ENCODE measurements at regions not wholly inside any gene's neighbourhood (a gene's known extent, or its start where the extent isn't known, plus 50 kb on each side); places are given as distances from the start of the nearest gene placed in this dataset.

DNA sequence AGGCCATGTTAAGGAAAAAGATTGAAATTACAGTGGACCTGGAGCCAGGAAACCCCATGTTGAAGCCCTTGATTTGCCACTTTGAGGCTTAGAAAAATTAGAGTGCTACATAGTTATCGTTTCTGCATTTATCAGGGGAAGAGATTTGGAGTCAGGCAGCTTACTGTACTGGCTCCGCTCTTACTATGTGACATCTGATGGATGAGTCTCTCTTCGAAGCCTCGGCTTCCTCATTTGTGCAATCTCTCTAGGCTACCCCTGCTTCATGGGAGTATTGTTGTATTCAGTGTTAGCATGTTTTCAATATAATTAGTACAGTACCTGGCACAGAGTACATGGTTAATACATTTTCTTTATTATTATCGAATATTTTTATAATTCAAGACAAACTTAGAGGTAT, 480.4 kb upstream of the USP24 start:
- DNase-seq: no peak

GRCh38 chr1:55695151-55695550, 480.0 kb upstream of the USP24 start:
- no peak for DNase-seq

DNA sequence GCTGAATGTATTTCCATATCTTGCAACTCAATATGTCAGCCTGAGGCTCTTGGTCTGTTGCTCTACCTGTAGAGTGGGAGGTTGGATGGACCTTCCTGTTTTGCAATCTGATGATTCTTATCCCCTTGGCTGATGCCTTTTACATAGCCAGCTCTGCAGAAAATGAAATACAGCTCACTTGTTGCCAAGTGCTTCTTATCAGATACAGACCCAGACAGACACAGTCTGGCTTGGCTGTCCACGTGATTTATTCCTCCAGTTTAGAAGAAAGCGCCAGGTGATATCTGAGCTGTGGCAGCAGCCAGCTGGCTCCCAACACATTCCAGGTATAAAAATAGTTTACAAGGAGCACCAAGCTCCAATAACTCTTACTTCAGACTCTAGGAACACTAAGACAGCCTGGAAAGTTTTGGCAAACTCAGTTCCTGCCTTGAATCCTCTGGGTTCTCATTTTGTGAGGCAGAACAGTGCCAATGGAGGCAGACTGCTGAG, 479.2 kb upstream of the USP24 start:
- no peak for DNase-seq

- DNase-seq: no peak
These were observed 477.6 kb upstream of the USP24 start for GRCh38 chr1:55692726-55693125.

DNA sequence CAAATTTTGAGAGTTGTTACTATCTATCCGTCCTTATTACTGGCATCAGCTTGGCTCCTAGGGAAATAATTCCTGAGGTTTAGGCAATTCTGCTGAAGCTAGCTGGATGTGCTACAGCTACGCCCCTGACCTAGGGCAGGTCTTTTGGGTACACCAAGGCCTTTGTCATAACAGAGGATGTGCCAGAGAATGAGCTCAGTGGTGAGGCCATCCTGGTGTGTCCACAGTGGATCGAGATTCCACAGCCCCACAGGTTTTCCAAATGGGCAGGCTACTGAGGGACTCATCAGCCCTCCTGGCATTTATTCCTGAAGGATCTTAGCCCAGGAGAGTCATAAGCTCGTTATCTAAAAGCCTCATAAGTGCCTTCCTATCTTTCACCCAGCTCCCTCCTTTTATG, 475.2 kb upstream of the USP24 start:
- no peak for DNase-seq

DNA sequence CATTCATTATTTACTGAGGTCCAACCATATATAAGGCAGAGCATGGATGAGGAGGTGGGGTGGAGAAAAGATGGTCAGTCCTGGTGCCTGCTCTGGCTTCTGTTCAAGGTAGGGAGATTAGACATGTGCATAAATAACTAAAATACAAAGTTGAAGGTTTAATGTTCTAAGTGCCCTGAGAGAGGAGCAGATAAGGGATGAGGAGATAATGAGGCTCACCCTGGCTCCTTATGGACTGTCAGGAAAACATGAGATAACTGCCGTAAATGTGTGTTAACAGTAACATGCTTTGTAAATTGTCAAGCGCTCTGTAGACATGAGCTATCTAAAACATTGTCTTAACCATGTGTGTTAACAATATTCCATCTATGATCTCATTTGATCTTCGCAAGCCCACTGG, 474.6 kb upstream of the USP24 start:
- DNase-seq: no peak

DNA sequence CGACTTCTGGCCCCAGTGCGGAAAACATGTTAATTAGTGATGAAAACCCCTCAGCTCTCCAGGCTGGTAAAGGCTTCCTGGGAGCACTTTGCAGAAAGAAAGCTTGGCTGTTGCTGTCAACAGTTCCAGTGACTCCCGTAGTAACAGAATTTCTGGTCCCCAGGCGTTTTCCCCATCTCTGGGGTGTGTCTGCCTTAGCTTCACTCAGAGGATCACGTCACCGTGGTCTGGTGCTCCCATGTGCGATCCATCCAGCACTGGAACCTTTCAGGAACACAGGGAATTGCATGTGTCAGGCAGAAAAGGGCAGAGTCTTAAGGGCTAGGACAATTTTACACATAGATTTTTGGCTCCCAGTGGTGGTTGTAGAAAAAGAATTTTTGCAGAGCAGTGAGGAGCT, 470.4 kb upstream of the USP24 start:
- DNase-seq: no peak

- no peak for DNase-seq
These were observed 469.0 kb upstream of the USP24 start for GRCh38 chr1:55684131-55684650.

- DNase-seq: no peak
These were observed 467.0 kb upstream of the USP24 start for GRCh38 chr1:55682198-55682597.

- DNase-seq: no peak
These were observed 464.8 kb upstream of the USP24 start for GRCh38 chr1:55679971-55680370.

DNA sequence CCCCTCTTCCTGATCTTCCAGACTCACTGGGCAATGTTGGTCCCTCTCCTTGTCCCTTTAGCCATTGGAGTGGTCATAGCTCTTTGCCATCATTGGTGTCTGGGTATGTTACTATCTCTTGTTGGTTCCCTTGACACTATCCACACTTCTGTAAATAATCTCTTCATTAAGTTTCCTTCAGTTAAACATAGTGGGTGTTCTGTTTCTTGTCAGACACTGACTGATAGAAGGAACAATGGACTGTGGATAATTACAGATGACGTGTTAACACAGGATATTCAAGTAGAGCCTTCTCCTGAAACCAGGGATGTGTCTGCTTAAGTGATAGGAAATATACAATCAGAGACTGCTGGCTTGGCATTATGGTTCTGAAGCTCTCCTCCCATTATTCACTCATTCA, 458.3 kb upstream of the USP24 start:
- DNase-seq: no peak

DNA sequence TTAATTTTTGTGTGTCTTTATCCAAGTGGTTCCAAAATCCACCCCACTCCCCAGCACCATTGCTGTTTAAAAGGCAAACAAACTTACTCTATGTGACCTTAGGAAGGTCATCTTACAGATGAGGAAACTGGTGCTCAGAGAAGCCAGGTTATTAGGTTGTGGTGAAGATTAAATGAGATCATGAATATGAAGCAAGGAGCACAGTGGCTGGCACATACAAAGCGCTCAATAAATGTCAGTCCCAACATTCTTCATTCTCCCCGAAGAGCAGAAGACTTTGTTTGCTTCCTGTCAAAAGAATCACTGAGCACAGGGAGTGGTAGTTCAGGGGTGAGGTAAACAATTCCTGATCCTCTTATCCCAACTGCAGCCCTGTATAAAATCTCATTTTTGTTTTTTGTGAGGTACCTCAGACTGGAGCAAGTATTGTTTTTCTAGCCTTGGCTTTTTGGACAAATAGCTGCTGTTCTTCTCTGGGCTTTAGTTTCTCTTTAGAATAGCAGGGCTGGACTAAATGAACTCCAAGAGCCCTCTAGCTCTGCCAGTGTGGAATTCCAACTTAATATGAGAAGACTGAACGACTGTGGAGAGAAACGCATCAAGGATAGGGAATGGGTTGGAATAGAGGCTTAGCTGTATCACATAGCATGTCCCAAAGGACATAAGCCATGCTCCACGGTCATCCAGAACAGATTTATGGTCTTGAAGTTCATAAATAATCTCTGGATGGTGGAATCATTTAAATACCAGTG, 455.3 kb upstream of the USP24 start:
- no peak for DNase-seq

GRCh38 chr1:55669293-55669692, 454.1 kb upstream of the USP24 start:
- DNase-seq: no peak

DNA sequence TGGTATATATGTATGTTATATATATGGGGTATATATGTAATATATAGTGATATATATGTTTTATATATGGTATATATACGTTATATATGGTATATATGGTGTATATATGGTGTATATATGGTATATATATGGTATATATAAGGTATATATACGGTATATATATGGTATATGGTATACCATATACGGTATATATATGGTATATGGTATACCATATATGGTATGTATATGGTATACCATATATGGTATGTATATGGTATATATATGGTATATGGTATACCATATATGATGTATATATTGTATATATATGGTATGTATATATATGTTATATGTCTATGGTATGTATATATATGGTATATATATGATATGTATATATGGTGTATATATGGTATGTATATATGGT, 447.7 kb upstream of the USP24 start:
- DNase-seq: no peak

DNA sequence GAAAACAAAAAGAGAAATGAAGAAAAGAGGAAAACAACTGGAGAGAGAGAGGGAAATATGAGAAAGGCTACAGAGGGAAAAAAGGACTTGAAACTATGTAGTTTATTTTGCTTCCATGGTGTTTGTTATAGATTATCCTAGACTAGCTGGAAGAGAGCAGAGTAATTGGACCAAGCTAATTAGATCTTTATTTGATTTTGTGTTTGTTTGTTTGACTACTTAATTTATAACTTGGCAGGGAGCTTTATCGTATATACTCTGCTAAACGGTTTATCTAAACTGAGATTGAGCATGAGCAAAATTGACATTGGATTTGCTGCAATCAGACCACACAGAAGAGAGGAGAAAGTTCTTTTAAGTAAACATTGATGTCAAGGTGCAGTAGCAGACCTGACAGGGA, 443.8 kb upstream of the USP24 start:
- DNase-seq: no peak

DNA sequence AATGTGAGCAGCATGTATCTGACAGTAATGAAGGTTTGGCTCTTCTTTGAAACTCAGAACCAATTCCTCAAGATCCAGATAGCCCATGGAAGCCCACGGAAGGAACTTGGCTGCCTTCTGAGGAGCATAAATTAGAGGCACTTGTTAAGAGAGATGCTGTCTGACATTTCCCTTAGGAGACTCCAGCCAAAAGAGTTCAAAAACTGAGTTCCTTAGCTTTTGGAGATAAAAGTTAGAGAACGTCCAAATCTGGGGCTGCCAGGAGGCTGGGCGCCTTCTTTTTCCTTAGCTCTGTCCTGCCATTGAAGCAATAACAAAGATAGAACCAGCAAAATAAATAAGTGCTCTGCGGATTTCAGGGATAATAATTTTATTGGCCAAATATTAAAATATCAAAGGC, 439.6 kb upstream of the USP24 start:
- no peak for DNase-seq

GRCh38 chr1:55654171-55654570, 439.0 kb upstream of the USP24 start:
- no peak for DNase-seq

DNA sequence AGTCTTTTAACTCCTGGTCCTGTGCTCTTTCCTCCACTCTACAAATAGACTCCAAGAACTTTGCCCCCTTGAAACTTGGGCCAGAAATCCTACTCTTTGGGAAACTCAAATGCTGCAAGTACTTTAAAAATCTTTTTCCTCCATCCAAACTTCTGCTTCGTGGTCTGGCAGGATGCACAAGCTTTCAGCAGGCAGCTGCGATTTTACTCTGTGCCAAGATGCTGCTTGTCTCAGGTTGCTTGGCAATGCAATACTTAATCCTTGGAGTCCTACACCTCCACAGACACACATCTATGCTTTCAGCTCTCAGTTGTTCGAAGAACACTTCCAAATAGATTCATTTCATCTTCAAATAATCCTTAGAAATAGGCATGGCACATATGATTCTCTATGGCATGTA, 435.3 kb upstream of the USP24 start:
- no peak for DNase-seq

DNA sequence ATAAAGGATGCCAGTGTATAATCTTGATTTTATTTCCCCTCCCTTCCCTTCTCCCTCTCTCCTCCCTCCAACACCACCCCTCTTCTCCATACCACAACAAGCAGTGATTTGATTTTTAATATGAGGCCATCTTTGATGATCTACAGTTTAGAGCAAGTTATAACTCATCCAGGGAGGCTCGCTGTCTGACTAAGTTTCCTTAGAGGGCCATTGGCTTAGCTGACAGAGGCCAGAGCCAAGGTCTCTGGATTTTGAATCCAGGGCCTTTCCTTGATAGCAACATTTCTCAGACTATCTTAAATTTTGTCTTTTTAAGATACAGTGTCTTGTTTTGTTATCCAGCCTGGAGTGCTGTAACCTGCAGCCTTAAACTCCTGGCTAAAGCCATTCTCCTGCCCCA, 431.0 kb upstream of the USP24 start:
- DNase-seq: no peak

DNA sequence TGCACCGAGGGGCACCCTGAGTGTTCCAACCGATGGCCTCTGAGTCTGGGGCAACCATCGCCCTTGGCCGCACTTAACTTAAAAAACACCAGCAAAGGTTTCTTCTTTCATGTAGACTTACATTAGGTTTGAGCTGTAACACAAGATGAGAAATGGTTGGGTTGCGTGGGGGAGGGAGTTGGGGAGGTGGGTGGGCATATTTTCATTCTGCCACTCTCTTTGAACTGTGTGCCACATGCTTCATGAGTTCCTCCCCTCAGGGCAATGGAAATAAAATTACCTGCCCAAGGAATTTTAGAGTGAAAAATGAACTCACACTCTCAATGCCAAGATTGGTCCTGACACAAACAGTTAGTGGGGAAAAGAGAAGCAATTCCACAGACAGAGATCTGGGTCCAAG, 430.1 kb upstream of the USP24 start:
- DNase-seq: no peak

GRCh38 chr1:55641947-55642346, 426.8 kb upstream of the USP24 start:
- no peak for DNase-seq

- DNase-seq: no peak
These were observed 425.7 kb upstream of the USP24 start for GRCh38 chr1:55640708-55641473.

DNA sequence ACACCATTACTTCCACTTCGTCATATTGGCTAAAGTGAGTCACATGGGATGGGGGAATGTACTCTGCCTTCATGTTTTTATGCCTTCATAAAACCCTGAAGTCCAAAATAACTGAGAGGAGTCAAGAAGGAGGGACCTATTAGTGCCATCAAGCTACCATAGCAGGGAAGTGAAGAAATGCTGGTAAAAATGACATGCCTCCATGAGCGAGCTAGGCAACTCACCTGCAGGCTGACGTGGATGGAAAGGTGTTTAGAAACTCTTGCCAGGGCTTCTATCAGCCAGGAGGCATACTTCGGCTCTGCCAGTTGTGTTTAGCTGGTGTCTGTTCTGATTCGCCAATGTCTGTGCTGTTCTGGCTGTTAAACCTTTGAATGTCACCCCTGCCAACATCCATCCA, 424.4 kb upstream of the USP24 start:
- DNase-seq: no peak

- DNase-seq: no peak
These were observed 423.9 kb upstream of the USP24 start for GRCh38 chr1:55639051-55639450.

Measured in NCI-H1930 (cell line).